Keratinocyte (primary cell): ENCODE measurements at regions not wholly inside any gene's neighbourhood (a gene's known extent, or its start where the extent isn't known, plus 50 kb on each side); places are given as distances from the start of the nearest gene placed in this dataset.

Experiments used
- DNase-seq: peaks from one replicate; pipeline ENCODE4 v3.0.0-alpha.2; 2011; ENCODE audit warnings: low read depth, missing footprints, low spot score
- FAIRE-seq: peaks from 2 replicates; lab custom pipeline; 2011; peaks lifted over from hg19 to GRCh38; lab: Jason Lieb, UNC
- H2AFZ ChIP-seq: 2 replicates; pipeline ENCODE4 v1.6.0; 2012; ENCODE audit warnings: low read length, control low read depth, inconsistent platforms; ENCODE audit not compliant: control insufficient read depth
- H3K27ac ChIP-seq: 2 replicates; pipeline ENCODE4 v1.5.1; 2011; ENCODE audit warnings: low read length; ENCODE audit not compliant: control insufficient read depth, insufficient read depth
- H3K27me3 ChIP-seq: 3 replicates; pipeline ENCODE4 v1.6.0; 2011; ENCODE audit warnings: low read length; ENCODE audit not compliant: control insufficient read depth, insufficient read depth; ENCODE audit errors: extremely low read depth
- H3K36me3 ChIP-seq, 2 experiments: 2 replicates in 1 of 2; 3 replicates in 1 of 2; pipeline ENCODE4 v1.5.1; 2011; ENCODE audit warnings: low read length in 2 of 2, mild to moderate bottlenecking in 1 of 2; ENCODE audit not compliant: control insufficient read depth in 2 of 2, insufficient read depth in 2 of 2; ENCODE audit errors: extremely low read depth in 1 of 2
- H3K4me1 ChIP-seq: 3 replicates; pipeline ENCODE4 v1.5.1; 2011; ENCODE audit warnings: low read length; ENCODE audit not compliant: control insufficient read depth, insufficient read depth; ENCODE audit errors: extremely low read depth
- H3K4me2 ChIP-seq: 3 replicates; pipeline ENCODE4 v1.6.0; 2011; ENCODE audit warnings: low read depth, low read length; ENCODE audit not compliant: control insufficient read depth, insufficient read depth; ENCODE audit errors: extremely low read depth
- H3K4me3 ChIP-seq, 3 experiments: fragments of 200-600 bp in 1 of 3; sonication (generic) in 1 of 3; 2 replicates in 2 of 3; 3 replicates in 1 of 3; pipeline ENCODE4 v1.5.1; 2011 to 2016; ENCODE audit warnings: low read length in 3 of 3, mild to moderate bottlenecking in 3 of 3, control low read depth in 2 of 3, inconsistent platforms in 1 of 3, low read depth in 1 of 3, mixed read lengths in 1 of 3, mixed run types in 1 of 3, moderate library complexity in 1 of 3; ENCODE audit not compliant: control insufficient read depth in 2 of 3, insufficient read depth in 2 of 3; ENCODE audit errors: extremely low read depth in 1 of 3
- H3K79me2 ChIP-seq: 2 replicates; pipeline ENCODE4 v1.6.0; 2012; ENCODE audit warnings: low read length; ENCODE audit not compliant: control insufficient read depth, insufficient read depth
- H3K9ac ChIP-seq: 3 replicates; pipeline ENCODE4 v1.6.0; 2011; ENCODE audit warnings: low read length; ENCODE audit not compliant: control insufficient read depth, insufficient read depth; ENCODE audit errors: extremely low read depth
- H3K9me1 ChIP-seq: 3 replicates; pipeline ENCODE4 v1.6.0; 2011; ENCODE audit warnings: low read length; ENCODE audit not compliant: control insufficient read depth, insufficient read depth; ENCODE audit errors: extremely low read depth
- H3K9me3 ChIP-seq: 2 replicates; pipeline ENCODE4 v1.5.1; 2012; ENCODE audit warnings: low read depth, low read length; ENCODE audit not compliant: control insufficient read depth
- H4K20me1 ChIP-seq: 3 replicates; pipeline ENCODE4 v1.6.0; 2011; ENCODE audit warnings: low read length; ENCODE audit not compliant: control insufficient read depth, insufficient read depth; ENCODE audit errors: extremely low read depth
- EZH2 ChIP-seq: IDR thresholded peaks from one replicate; pipeline ENCODE4 v1.6.1; 2012; ENCODE audit warnings: inconsistent platforms, mild to moderate bottlenecking, low read length, moderate library complexity
- dilution Hi-C: fragments of 300-500 bp; cut with MboI; formaldehyde crosslinking; loops from one replicate; pipeline ENCODE4 v1.7.0; 2020; ENCODE audit warnings: low sequenced_read_pairs; ENCODE audit not compliant: extremely low pct_ligation_motif_present
- TF ChIP-seq, protein P1 (sequence below), 3 experiments: IDR thresholded peaks in 1 of 3; conservative IDR thresholded peaks in 1 of 3; optimal IDR thresholded peaks in 1 of 3; 2 replicates in 2 of 3; 3 replicates in 1 of 3; pipeline versions ENCODE3 to v1.5.1; 2011; ENCODE audit warnings: low read length in 3 of 3, mild to moderate bottlenecking in 3 of 3, moderate library complexity in 2 of 3, control low read depth in 1 of 3, inconsistent platforms in 1 of 3; ENCODE audit not compliant: insufficient read depth in 2 of 3; ENCODE audit errors: extremely low read depth in 1 of 3

DNA sequence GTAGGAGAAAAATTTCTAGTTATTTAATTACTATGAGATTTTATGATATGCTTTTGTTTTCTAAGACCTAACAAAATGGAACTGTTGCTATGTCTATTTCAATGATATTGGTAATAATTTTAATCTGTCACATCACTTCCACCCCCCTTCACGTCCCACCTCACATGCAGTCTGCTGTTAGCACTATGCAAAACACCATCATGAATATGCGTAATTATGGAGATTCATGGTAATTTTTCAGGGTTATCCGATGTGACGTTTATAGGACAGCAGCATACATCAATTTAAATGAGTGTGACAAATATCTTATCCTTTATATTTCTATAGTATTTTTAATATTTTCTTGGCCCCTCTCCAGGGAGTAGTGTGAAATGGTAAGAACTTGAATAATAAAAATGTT, 283.8 kb upstream of the TMEM161B start:
- no peaks in the 10 kb centered on the region for H3K9me3 ChIP-seq
- H3K9ac ChIP-seq = no peak overlapping the region
- no peak overlapping the region for H2AFZ ChIP-seq
- H3K9me1 ChIP-seq = no peaks in the 10 kb centered on the region
- no peak for TF ChIP-seq EZH2
- TF ChIP-seq, protein P1, sequence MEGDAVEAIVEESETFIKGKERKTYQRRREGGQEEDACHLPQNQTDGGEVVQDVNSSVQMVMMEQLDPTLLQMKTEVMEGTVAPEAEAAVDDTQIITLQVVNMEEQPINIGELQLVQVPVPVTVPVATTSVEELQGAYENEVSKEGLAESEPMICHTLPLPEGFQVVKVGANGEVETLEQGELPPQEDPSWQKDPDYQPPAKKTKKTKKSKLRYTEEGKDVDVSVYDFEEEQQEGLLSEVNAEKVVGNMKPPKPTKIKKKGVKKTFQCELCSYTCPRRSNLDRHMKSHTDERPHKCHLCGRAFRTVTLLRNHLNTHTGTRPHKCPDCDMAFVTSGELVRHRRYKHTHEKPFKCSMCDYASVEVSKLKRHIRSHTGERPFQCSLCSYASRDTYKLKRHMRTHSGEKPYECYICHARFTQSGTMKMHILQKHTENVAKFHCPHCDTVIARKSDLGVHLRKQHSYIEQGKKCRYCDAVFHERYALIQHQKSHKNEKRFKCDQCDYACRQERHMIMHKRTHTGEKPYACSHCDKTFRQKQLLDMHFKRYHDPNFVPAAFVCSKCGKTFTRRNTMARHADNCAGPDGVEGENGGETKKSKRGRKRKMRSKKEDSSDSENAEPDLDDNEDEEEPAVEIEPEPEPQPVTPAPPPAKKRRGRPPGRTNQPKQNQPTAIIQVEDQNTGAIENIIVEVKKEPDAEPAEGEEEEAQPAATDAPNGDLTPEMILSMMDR (optimal IDR thresholded peaks at IDR 0.05 in 1 of 3, IDR thresholded peaks at IDR 0.05 in 1 of 3, conservative IDR thresholded peaks at IDR 0.05 in 1 of 3; ENCODE audit: extremely low read depth in 1 of 3, insufficient read depth in 2 of 3, low read length in 3 of 3) = no peak
- no peak overlapping the region for H3K4me2 ChIP-seq
- DNase-seq (no peak), FAIRE-seq (no peak)
- no peak overlapping the region for H3K27ac ChIP-seq
- no peaks in the 10 kb centered on the region for H4K20me1 ChIP-seq
- no peaks in the 10 kb centered on the region for H3K4me1 ChIP-seq
- no peaks in the 10 kb centered on the region for H3K36me3 ChIP-seq
- H3K4me3 ChIP-seq = no peak overlapping the region
- no peaks in the 10 kb centered on the region for H3K27me3 ChIP-seq
- dilution Hi-C loops = no loop called here
- no peaks in the 10 kb centered on the region for H3K79me2 ChIP-seq

DNA sequence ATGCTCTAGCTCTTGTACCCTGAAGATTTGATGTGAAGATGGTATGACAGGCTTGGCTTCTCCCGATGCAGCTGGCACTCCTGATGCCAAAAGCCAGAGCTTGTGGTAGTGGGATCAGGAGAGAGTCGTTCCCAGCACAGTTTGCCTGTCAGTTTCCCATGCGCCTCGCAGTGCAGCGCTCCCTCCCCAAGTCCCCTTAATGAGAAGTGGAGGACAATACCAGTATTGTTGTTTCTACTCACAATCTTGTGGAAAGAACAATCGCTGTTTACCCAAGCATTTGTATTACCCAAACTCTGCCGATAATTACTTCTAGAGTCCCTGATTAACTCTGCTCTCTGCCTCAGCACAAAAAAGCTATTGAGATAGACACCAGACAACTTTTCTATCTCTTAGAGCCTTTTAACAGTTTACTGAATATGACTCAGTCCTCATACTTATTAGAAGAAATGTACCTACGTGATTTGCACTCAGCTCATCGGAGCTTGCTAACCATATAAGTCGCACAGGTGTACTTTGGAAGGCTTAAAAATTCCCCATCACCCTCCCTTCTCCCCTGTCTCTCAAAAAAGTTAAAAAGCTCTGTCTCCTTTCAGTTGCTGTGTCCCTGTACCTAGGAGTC, 283.2 kb upstream of the TMEM161B start:
- Histone ChIP-seq H4K20me1 (no peaks in the 10 kb centered on the region), H3K9ac (no peak overlapping the region), H3K4me3 (no peak overlapping the region), H3K27me3 (no peaks in the 10 kb centered on the region), H3K36me3 (no peaks in the 10 kb centered on the region), H2AFZ (no peak overlapping the region), H3K79me2 (no peaks in the 10 kb centered on the region), H3K9me1 (no peaks in the 10 kb centered on the region), H3K27ac (no peak overlapping the region), H3K9me3 (no peaks in the 10 kb centered on the region), H3K4me1 (no peaks in the 10 kb centered on the region), H3K4me2 (no peak overlapping the region)
- TF ChIP-seq, protein P1 (optimal IDR thresholded peaks at IDR 0.05 in 1 of 3, IDR thresholded peaks at IDR 0.05 in 1 of 3, conservative IDR thresholded peaks at IDR 0.05 in 1 of 3; ENCODE audit: extremely low read depth in 1 of 3, insufficient read depth in 2 of 3, low read length in 3 of 3) = no peak
- no peak for TF ChIP-seq EZH2
- FAIRE-seq (no peak), DNase-seq (no peak)
- dilution Hi-C loops = no loop called here
